ENCODE measurements at regions not wholly inside any gene's neighbourhood (a gene's known extent, or its start where the extent isn't known, plus 50 kb on each side); places are given as distances from the start of the nearest gene placed in this dataset.
"Not testable (repeated sequence)": the region's sequence is repeated elsewhere in the genome, so short reads cannot be mapped to it uniquely, and the experiment has no call there.

- no peak for DNase-seq (ENCODE audit: low read depth)
- H3K4me3 ChIP-seq (ENCODE audit: low read depth, low read length), result no peak overlapping the region
- 0 out of 2 replicates have a peak, but pooled peaks have one; percentile 9 for TF ChIP-seq CTCF (IDR thresholded peaks at IDR 0.05; ENCODE audit: control insufficient read depth, extremely low read depth, insufficient read depth)
Measured at GRCh38 chr6:40874495-40874894, 164.5 kb downstream of the UNC5CL start.

- no peak for TF ChIP-seq CTCF (IDR thresholded peaks at IDR 0.05; ENCODE audit: control insufficient read depth, extremely low read depth, insufficient read depth)
- no peak for DNase-seq (ENCODE audit: low read depth)
- H3K4me3 ChIP-seq (ENCODE audit: low read depth, low read length), result no peak overlapping the region
Measured at GRCh38 chr6:40871424-40871823, 167.6 kb downstream of the UNC5CL start.

- not testable (repeated sequence) for H3K4me3 ChIP-seq (ENCODE audit: low read depth, low read length); DNase-seq (ENCODE audit: low read depth)
Measured at GRCh38 chr6:40868089-40868865, 170.7 kb downstream of the UNC5CL start.

GRCh38 chr6:40867527-40867926 lies 171.5 kb downstream of the UNC5CL start:
- not testable (repeated sequence) for DNase-seq (ENCODE audit: low read depth); H3K4me3 ChIP-seq (ENCODE audit: low read depth, low read length)

- H3K4me3 ChIP-seq (ENCODE audit: low read depth, low read length), result not testable (repeated sequence)
Measured at GRCh38 chr6:40865259-40865658, 173.8 kb downstream of the UNC5CL start.

GRCh38 chr6:40860443-40860842 lies 178.6 kb downstream of the UNC5CL start:
- no peak for DNase-seq (ENCODE audit: low read depth)
- TF ChIP-seq CTCF (IDR thresholded peaks at IDR 0.05; ENCODE audit: control insufficient read depth, extremely low read depth, insufficient read depth), result no peak
- no peak overlapping the region for H3K4me3 ChIP-seq (ENCODE audit: low read depth, low read length)

More at GRCh38 chr6:40865259-40865658, 173.8 kb downstream of the UNC5CL start:
- DNase-seq (ENCODE audit: low read depth), result not testable (repeated sequence)

- no peak for DNase-seq (ENCODE audit: low read depth)
- no peak overlapping the region for H3K4me3 ChIP-seq (ENCODE audit: low read depth, low read length)
- no peak for TF ChIP-seq CTCF (IDR thresholded peaks at IDR 0.05; ENCODE audit: control insufficient read depth, extremely low read depth, insufficient read depth)
Measured at GRCh38 chr6:40856271-40856670, 182.8 kb downstream of the UNC5CL start.

GRCh38 chr6:40855168-40855880 lies 183.7 kb downstream of the UNC5CL start:
- H3K4me3 ChIP-seq (ENCODE audit: low read depth, low read length), result no peak overlapping the region
- no peak for DNase-seq (ENCODE audit: low read depth)
- no peak for TF ChIP-seq CTCF (IDR thresholded peaks at IDR 0.05; ENCODE audit: control insufficient read depth, extremely low read depth, insufficient read depth)

Data from LNCaP clone FGC (cell line).